ENCODE measurements at regions not wholly inside any gene's neighbourhood (a gene's known extent, or its start where the extent isn't known, plus 50 kb on each side); places are given as distances from the start of the nearest gene placed in this dataset.
"Not testable (repeated sequence)": the region's sequence is repeated elsewhere in the genome, so short reads cannot be mapped to it uniquely, and the experiment has no call there.

GRCh38 chr5:174796711-174797192 is 72.4 kb downstream of the MSX2 start:
- Histone ChIP-seq H3K36me3 (ENCODE audit: insufficient read depth, low read length) (no peaks in the 10 kb centered on the region), H3K9me3 (ENCODE audit: low read length) (no peaks in the 10 kb centered on the region), H3K27ac (ENCODE audit: low read depth, low read length) (no peak overlapping the region), H3K27me3 (ENCODE audit: control insufficient read depth in 1 of 2, insufficient read depth in 2 of 2, low read length in 2 of 2) (no peaks in the 10 kb centered on the region), H3K4me3 (ENCODE audit: low read depth in 1 of 2, low read length in 2 of 2) (no peak overlapping the region), H3K4me1 (ENCODE audit: insufficient read depth, low read length) (peaks cover 5% of the 10 kb centered on the region), H3K9ac (ENCODE audit: low read length) (no peak overlapping the region)

GRCh38 chr5:174794931-174795672 is 70.7 kb downstream of the MSX2 start:
- no peaks in the 10 kb centered on the region for H3K27me3 ChIP-seq (ENCODE audit: control insufficient read depth in 1 of 2, insufficient read depth in 2 of 2, low read length in 2 of 2)
- H3K36me3 ChIP-seq (ENCODE audit: insufficient read depth, low read length): no peaks in the 10 kb centered on the region
- H3K4me1 ChIP-seq (ENCODE audit: insufficient read depth, low read length): peaks cover 5% of the 10 kb centered on the region
- no peak overlapping the region for H3K9ac ChIP-seq (ENCODE audit: low read length)
- H3K9me3 ChIP-seq (ENCODE audit: low read length): no peaks in the 10 kb centered on the region
- no peak overlapping the region for H3K27ac ChIP-seq (ENCODE audit: low read depth, low read length)
- no peak overlapping the region for H3K4me3 ChIP-seq (ENCODE audit: low read depth in 1 of 2, low read length in 2 of 2)

GRCh38 chr5:174793684-174794328 is 69.4 kb downstream of the MSX2 start:
- H3K36me3 ChIP-seq (ENCODE audit: insufficient read depth, low read length): no peaks in the 10 kb centered on the region
- peaks cover 5% of the 10 kb centered on the region for H3K4me1 ChIP-seq (ENCODE audit: insufficient read depth, low read length)
- H3K27me3 ChIP-seq (ENCODE audit: control insufficient read depth in 1 of 2, insufficient read depth in 2 of 2, low read length in 2 of 2): no peaks in the 10 kb centered on the region
- no peaks in the 10 kb centered on the region for H3K9me3 ChIP-seq (ENCODE audit: low read length)
- H3K4me3 ChIP-seq (ENCODE audit: low read depth in 1 of 2, low read length in 2 of 2): no peak overlapping the region
- no peak overlapping the region for H3K9ac ChIP-seq (ENCODE audit: low read length)
- no peak overlapping the region for H3K27ac ChIP-seq (ENCODE audit: low read depth, low read length)

GRCh38 chr5:174793076-174793475 is 68.7 kb downstream of the MSX2 start:
- Histone ChIP-seq H3K36me3 (ENCODE audit: insufficient read depth, low read length) (no peaks in the 10 kb centered on the region), H3K9me3 (ENCODE audit: low read length) (no peaks in the 10 kb centered on the region), H3K27ac (ENCODE audit: low read depth, low read length) (no peak overlapping the region), H3K4me1 (ENCODE audit: insufficient read depth, low read length) (peaks cover 5% of the 10 kb centered on the region), H3K4me3 (ENCODE audit: low read depth in 1 of 2, low read length in 2 of 2) (no peak overlapping the region), H3K27me3 (ENCODE audit: control insufficient read depth in 1 of 2, insufficient read depth in 2 of 2, low read length in 2 of 2) (no peaks in the 10 kb centered on the region), H3K9ac (ENCODE audit: low read length) (no peak overlapping the region)

GRCh38 chr5:174792265-174792664 is 67.9 kb downstream of the MSX2 start:
- H3K4me1 ChIP-seq (ENCODE audit: insufficient read depth, low read length); H3K4me3 ChIP-seq (ENCODE audit: low read depth in 1 of 2, low read length in 2 of 2); H3K36me3 ChIP-seq (ENCODE audit: insufficient read depth, low read length); H3K9me3 ChIP-seq (ENCODE audit: low read length); H3K27ac ChIP-seq (ENCODE audit: low read depth, low read length); H3K9ac ChIP-seq (ENCODE audit: low read length); H3K27me3 ChIP-seq (ENCODE audit: control insufficient read depth in 1 of 2, insufficient read depth in 2 of 2, low read length in 2 of 2): not testable (repeated sequence)

- no peaks in the 10 kb centered on the region for H3K27me3 ChIP-seq (ENCODE audit: control insufficient read depth in 1 of 2, insufficient read depth in 2 of 2, low read length in 2 of 2)
- no peaks in the 10 kb centered on the region for H3K36me3 ChIP-seq (ENCODE audit: insufficient read depth, low read length)
- no peaks in the 10 kb centered on the region for H3K9me3 ChIP-seq (ENCODE audit: low read length)
- H3K27ac ChIP-seq (ENCODE audit: low read depth, low read length): no peak overlapping the region
- H3K4me3 ChIP-seq (ENCODE audit: low read depth in 1 of 2, low read length in 2 of 2): no peak overlapping the region
- no peak overlapping the region for H3K9ac ChIP-seq (ENCODE audit: low read length)
- H3K4me1 ChIP-seq (ENCODE audit: insufficient read depth, low read length): peaks cover 5% of the 10 kb centered on the region
Measured at GRCh38 chr5:174790906-174791305, 66.5 kb downstream of the MSX2 start.

- Histone ChIP-seq H3K4me3 (ENCODE audit: low read depth in 1 of 2, low read length in 2 of 2) (no peak overlapping the region), H3K9me3 (ENCODE audit: low read length) (no peaks in the 10 kb centered on the region), H3K4me1 (ENCODE audit: insufficient read depth, low read length) (peaks cover 5% of the 10 kb centered on the region), H3K36me3 (ENCODE audit: insufficient read depth, low read length) (no peaks in the 10 kb centered on the region), H3K27ac (ENCODE audit: low read depth, low read length) (no peak overlapping the region), H3K9ac (ENCODE audit: low read length) (no peak overlapping the region), H3K27me3 (ENCODE audit: control insufficient read depth in 1 of 2, insufficient read depth in 2 of 2, low read length in 2 of 2) (no peaks in the 10 kb centered on the region)
Measured at GRCh38 chr5:174789596-174789995, 65.2 kb downstream of the MSX2 start.

GRCh38 chr5:174785120-174785680 is 60.8 kb downstream of the MSX2 start:
- Histone ChIP-seq H3K4me1 (ENCODE audit: insufficient read depth, low read length) (no peaks in the 10 kb centered on the region), H3K36me3 (ENCODE audit: insufficient read depth, low read length) (no peaks in the 10 kb centered on the region), H3K27me3 (ENCODE audit: control insufficient read depth in 1 of 2, insufficient read depth in 2 of 2, low read length in 2 of 2) (no peaks in the 10 kb centered on the region), H3K9me3 (ENCODE audit: low read length) (peaks cover 3% of the 10 kb centered on the region), H3K4me3 (ENCODE audit: low read depth in 1 of 2, low read length in 2 of 2) (no peak overlapping the region), H3K27ac (ENCODE audit: low read depth, low read length) (no peak overlapping the region), H3K9ac (ENCODE audit: low read length) (no peak overlapping the region)

Measured in muscle layer of colon (tissue), 2 donors.